HG02943 (cell line): ENCODE measurements at regions not wholly inside any gene's neighbourhood (a gene's known extent, or its start where the extent isn't known, plus 50 kb on each side); places are given as distances from the start of the nearest gene placed in this dataset.

ENCODE experiments used
- ATAC-seq: cut with Tn5 transposase; IDR thresholded peaks from one replicate; pipeline ENCODE4 v1.9.1; 2021; ENCODE audit warnings: mild to moderate bottlenecking, low read depth, moderate library complexity; ENCODE audit not compliant: unreplicated experiment

GRCh38 chr10:29099415-29099814 lies 189.5 kb upstream of the LYZL1 start:
- no peak for ATAC-seq

- no peak for ATAC-seq
Measured at GRCh38 chr10:29100505-29100904, 188.4 kb upstream of the LYZL1 start.

DNA sequence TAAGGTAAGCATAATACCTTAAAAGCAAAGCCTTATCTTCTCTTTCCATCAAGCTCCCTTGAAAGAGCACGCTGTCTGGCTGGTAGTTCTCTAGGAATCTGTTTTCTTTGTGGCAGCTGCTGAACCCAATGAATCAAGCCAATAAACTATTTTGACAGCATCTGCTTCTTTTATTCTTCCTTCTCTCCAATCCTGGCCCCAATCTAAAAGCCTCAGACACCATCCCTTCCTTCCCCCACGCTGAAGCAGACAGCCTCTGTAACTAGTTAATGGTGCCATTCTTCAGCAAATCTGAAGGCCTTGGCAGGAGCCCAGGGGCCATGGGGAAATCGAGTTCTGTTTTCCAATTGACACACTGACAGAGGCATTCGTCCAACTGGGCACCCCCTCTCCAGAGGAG lies 186.6 kb upstream of the LYZL1 start:
- no peak for ATAC-seq

DNA sequence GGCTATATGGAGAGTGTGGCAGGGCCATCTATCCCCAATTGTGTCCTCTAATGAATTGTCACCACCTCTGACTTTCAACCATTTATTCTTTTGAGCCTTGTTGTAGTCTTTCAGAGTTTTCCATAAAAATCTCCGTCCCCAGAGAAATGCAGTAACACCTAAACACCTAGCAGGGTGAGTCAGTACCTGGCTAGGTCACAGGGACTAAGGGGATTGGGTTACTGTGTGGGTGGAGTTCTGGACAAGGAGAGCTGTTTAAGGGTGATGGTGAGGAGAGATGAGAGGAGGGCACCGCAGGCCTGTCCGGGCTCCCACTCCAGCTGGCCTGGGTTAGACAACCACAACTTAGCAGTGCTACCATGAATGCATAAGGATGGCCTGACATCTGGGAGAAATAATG lies 186.2 kb upstream of the LYZL1 start:
- ATAC-seq: no peak

DNA sequence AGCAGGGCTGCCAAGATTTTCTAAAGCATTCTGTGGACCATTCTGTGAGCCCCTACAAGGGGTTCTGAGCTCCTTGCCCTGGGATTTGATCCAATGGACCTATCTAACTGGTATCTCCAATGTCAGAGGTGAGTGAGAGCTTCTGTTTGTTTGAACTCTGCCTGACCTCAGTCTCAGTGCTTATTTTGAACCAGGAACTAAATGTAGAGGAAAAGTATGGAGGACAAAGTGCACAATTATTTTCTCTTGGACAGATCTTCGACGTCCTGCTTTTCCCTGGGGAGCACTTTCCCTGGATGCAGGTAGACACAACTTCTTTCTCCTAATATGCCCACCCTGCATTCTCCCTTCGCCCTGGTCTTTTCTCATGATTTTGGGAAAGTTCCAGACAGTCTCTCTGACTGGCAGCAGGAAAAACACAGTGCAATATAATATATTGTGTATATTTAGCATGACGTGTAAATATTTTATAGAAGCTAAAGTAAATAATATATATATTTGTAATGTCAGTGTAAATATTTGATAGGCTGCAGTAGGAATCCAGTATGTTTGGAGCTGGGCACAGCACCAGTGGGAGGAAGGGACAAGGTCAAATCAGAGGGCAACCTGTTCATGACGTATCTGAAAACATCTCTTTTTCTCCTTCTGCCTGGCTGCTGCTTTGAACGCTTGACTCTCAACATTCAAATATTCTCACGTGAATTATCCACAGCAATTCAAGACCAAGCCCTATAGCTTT lies 184.0 kb upstream of the LYZL1 start:
- no peak for ATAC-seq

GRCh38 chr10:29105516-29106215 lies 183.2 kb upstream of the LYZL1 start:
- no peak for ATAC-seq

GRCh38 chr10:29106287-29106686 lies 182.6 kb upstream of the LYZL1 start:
- ATAC-seq: no peak

GRCh38 chr10:29107866-29108498 lies 180.9 kb upstream of the LYZL1 start:
- no peak for ATAC-seq

DNA sequence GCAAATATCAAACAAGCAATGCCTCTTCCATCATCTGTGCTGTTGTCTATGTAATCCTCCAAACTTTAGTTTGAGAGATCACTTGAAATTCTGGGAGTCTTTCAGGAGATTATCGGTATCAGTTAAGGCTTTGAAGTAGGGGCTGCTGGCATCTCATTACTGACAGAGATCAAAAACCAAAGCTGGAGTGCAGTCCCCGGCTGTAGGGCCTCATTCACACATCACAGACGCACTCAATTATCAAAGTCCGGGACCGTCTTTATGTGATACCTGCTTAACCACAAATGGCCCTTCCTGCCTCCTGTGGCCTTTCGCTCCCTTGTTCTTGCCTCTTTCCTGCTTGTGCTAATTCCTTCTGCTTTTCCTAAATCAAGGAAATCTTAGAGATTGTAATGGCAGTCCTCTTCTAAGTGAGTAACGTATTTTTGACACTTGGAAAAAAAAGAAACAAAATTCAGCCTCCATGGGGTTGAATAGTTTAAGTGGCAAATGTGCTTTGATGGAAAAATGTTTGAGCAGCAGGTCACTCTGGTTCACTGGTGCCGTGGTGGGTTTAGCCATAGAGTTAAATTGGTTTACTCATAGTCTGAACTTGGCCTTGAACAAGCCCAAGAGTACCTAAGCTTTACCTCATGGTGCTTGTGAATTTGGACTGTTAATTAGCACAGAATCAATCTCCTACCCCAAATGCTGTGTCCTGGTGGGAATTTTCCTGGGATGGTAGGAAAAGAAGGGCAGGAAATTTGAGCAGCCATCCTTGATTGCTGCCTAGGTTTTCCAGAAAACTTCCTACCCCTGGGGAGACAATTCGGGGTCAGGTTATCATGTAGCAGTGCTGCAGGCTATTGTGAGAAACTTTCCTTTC lies 178.9 kb upstream of the LYZL1 start:
- no peak for ATAC-seq

DNA sequence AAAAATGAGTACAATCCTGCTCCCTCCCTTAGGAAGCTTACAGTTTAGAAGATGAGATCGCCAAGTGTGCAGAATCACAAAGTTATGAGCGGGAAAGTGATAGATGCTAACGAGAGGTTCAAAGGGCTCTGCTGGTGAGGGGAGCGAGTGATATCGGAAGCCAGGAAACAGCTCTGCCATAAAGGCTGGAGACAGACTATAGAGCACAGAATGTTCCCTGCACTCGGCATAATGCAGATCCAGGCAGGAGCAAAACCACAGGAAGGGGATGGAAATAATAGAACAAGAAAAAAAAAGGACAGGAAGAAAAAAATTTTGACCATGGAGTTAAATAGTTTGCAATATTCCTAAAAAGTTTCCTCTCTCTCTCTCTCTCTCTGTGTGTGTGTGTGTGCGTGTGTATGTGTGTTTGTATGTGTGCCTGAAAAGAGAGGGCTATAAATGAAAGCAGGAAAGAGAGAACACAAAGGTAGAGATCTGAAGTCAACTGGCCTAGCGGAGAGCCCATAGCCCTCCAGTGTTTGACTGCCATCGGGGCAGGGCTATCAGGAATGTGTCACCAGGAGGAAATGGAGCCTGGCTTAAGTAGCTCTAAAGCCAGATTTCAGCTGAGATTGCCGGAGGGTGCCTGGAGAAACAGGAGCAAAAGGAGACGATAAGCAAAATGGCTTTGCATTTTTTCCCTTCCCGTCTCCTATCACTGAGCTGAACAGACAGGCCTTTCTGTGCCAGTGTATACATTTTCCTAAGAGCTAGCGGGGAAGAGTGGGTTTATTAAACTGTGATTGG lies 175.8 kb upstream of the LYZL1 start:
- ATAC-seq: no peak

GRCh38 chr10:29113616-29113945 lies 175.3 kb upstream of the LYZL1 start:
- no peak for ATAC-seq

DNA sequence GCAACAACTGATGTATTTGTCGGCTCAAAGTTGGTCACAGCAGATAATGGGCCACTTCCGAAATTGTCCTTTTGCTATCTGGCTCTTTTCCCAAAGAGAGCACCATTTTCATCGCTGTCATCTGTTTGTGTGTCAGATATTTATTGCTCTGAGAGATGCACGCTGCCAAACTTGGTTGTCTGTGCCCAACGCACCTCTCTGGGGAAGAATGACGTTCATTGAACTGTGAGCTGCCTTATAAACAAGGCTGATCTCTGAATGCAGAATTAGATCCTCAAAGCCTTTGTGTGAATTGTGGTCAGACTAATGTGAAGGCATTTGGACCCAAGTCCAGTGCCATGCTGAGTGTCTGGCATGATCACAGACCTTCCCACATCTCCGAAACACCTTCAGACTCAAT lies 174.7 kb upstream of the LYZL1 start:
- ATAC-seq: no peak

GRCh38 chr10:29117781-29118180 lies 171.1 kb upstream of the LYZL1 start:
- no peak for ATAC-seq

DNA sequence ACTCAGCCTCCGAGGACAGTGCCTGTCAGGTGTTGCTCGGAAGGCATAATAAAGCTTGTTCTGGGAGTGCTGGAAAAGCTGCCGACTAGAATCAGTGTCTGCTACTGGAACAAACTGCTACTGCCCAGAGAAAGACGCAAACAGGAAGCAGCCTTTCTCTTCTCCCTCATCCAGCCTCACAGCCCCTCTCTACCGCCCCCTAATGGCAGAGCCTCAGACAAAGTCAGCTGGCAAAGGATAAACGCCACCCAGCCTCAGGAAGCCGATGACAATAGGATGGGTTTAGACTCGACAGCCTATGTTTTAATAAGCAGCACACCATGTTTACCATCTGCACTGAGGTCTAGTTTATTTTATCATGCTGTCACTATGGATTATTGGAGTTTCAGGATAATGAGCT lies 169.5 kb upstream of the LYZL1 start:
- ATAC-seq: no peak

DNA sequence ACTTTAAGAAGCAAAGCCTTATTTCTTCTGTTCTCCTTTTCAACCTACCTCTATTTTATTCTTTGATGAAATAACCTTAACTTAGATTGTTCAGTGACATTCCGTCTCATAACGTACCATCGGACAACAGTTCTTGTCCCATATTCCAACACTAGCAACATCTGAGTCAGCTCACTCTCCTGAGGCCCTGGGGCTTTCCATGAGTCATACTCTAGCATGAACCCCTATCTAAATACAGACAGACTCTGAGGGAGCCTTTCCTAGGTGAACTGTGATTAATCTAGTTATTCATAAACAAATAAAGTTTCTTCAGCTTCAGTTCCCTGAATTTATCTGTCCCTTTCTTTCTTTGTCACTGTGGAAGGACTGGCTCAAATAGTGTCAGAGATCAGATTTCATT lies 168.7 kb upstream of the LYZL1 start:
- ATAC-seq: no peak

DNA sequence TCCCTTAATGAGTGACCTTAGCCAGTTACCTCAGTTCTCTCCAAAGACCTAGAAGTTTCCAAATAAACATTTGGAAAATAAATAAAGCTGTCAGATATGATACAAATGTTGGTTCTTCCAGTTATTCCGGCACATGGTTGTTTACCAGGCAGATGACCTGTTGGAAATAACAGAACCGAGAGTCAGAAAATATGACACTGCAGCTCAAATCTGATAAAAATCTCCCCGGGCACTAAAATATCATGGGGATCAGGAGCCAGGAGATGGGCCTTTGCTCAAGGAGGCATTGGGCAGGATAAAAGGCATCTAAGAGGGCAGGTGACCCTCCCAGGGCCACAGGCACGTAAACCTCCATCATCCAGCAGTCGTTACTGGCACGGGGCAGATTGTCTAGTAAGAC lies 164.0 kb upstream of the LYZL1 start:
- ATAC-seq: no peak

- ATAC-seq: no peak
Measured at GRCh38 chr10:29127037-29127700, 161.7 kb upstream of the LYZL1 start.

GRCh38 chr10:29127731-29128130 lies 161.1 kb upstream of the LYZL1 start:
- ATAC-seq: no peak

GRCh38 chr10:29130190-29130673 lies 158.6 kb upstream of the LYZL1 start:
- ATAC-seq: no peak
